Colonic mucosa (tissue), 4 donors: ENCODE measurements at regions not wholly inside any gene's neighbourhood (a gene's known extent, or its start where the extent isn't known, plus 50 kb on each side); places are given as distances from the start of the nearest gene placed in this dataset.

Experiments used
- DNase-seq: peaks from one replicate; pipeline ENCODE4 v3.0.0-alpha.2; 2020
- H3K27ac ChIP-seq: fragments of 200-600 bp; one replicate; pipeline ENCODE4 v1.8.0; 2021
- H3K27me3 ChIP-seq: fragments of 200-600 bp; one replicate; pipeline ENCODE4 v1.8.0; 2021
- H3K36me3 ChIP-seq: fragments of 200-600 bp; one replicate; pipeline ENCODE4 v1.8.0; 2021
- H3K4me1 ChIP-seq: fragments of 200-600 bp; one replicate; pipeline ENCODE4 v1.8.0; 2021; ENCODE audit warnings: mild to moderate bottlenecking
- H3K4me3 ChIP-seq: fragments of 200-600 bp; one replicate; pipeline ENCODE4 v1.8.0; 2021
- H3K9ac ChIP-seq, 2 donors: one replicate each; pipeline ENCODE4 v1.7.0; 2013; ENCODE audit warnings: control low read depth in 2 of 2, low read depth in 2 of 2, low read length in 2 of 2
- H3K9me3 ChIP-seq: fragments of 200-600 bp; one replicate; pipeline ENCODE4 v1.8.0; 2021
- CTCF ChIP-seq: fragments of 200-600 bp; IDR thresholded peaks from one replicate; pipeline ENCODE4 v1.8.0; 2022; ENCODE audit warnings: antibody characterized with exemption, mild to moderate bottlenecking
- intact Hi-C: fragments of 100-400 bp; cut with DNase I; formaldehyde crosslinking; loops from one replicate; pipeline ENCODE4 v1.14.1; 2022
- donor health status: healthy.
- donor health status: DM: no; HTN: no; CAD: no.
- donor health status: DM: no; HTN: no; CAD: no.

- DNase-seq, result no peak
- H3K27ac ChIP-seq, result no peak overlapping the region
- no peak overlapping the region for H3K4me3 ChIP-seq
- no peaks in the 10 kb centered on the region for H3K9me3 ChIP-seq
- H3K9ac ChIP-seq, result no peak overlapping the region
- no peaks in the 10 kb centered on the region for H3K36me3 ChIP-seq
- no peak for TF ChIP-seq CTCF
- H3K4me1 ChIP-seq, result no peaks in the 10 kb centered on the region
- H3K27me3 ChIP-seq, result no peaks in the 10 kb centered on the region
- intact Hi-C loops, result no loop called here
Observed at GRCh38 chr6:4382362-4382853, 247.0 kb upstream of the ECI2 start.

GRCh38 chr6:4381381-4381780 lies 246.0 kb upstream of the ECI2 start:
- H3K27ac ChIP-seq, result no peak overlapping the region
- H3K4me3 ChIP-seq, result no peak overlapping the region
- H3K9me3 ChIP-seq, result no peaks in the 10 kb centered on the region
- TF ChIP-seq CTCF, result no peak
- intact Hi-C loops, result no loop called here
- DNase-seq, result no peak
- H3K4me1 ChIP-seq, result no peaks in the 10 kb centered on the region
- no peaks in the 10 kb centered on the region for H3K27me3 ChIP-seq
- no peaks in the 10 kb centered on the region for H3K36me3 ChIP-seq
- H3K9ac ChIP-seq, result no peak overlapping the region

GRCh38 chr6:4380881-4381281 lies 245.5 kb upstream of the ECI2 start:
- Histone ChIP-seq H3K27ac (no peak overlapping the region), H3K4me3 (no peak overlapping the region), H3K9me3 (no peaks in the 10 kb centered on the region), H3K36me3 (no peaks in the 10 kb centered on the region), H3K27me3 (no peaks in the 10 kb centered on the region), H3K9ac (no peak overlapping the region), H3K4me1 (no peaks in the 10 kb centered on the region)
- intact Hi-C loops, result no loop called here
- no peak for TF ChIP-seq CTCF
- DNase-seq, result no peak

GRCh38 chr6:4379958-4380357 lies 244.6 kb upstream of the ECI2 start:
- no peak overlapping the region for H3K27ac ChIP-seq
- DNase-seq, result no peak
- no peaks in the 10 kb centered on the region for H3K27me3 ChIP-seq
- H3K4me3 ChIP-seq, result no peak overlapping the region
- H3K4me1 ChIP-seq, result no peaks in the 10 kb centered on the region
- intact Hi-C loops, result no loop called here
- no peak overlapping the region for H3K9ac ChIP-seq
- no peaks in the 10 kb centered on the region for H3K9me3 ChIP-seq
- H3K36me3 ChIP-seq, result no peaks in the 10 kb centered on the region
- no peak for TF ChIP-seq CTCF

GRCh38 chr6:4378319-4378996 lies 243.1 kb upstream of the ECI2 start:
- H3K27me3 ChIP-seq, result no peaks in the 10 kb centered on the region
- no peaks in the 10 kb centered on the region for H3K9me3 ChIP-seq
- H3K27ac ChIP-seq, result no peak overlapping the region
- no peak overlapping the region for H3K9ac ChIP-seq
- H3K4me1 ChIP-seq, result no peaks in the 10 kb centered on the region
- intact Hi-C loops, result no loop called here
- TF ChIP-seq CTCF, result no peak
- no peak overlapping the region for H3K4me3 ChIP-seq
- no peak for DNase-seq
- H3K36me3 ChIP-seq, result no peaks in the 10 kb centered on the region
